HG03558 (cell line): ENCODE measurements at regions not wholly inside any gene's neighbourhood (a gene's known extent, or its start where the extent isn't known, plus 50 kb on each side); places are given as distances from the start of the nearest gene placed in this dataset.
"Not testable (repeated sequence)": the region's sequence is repeated elsewhere in the genome, so short reads cannot be mapped to it uniquely, and the experiment has no call there.

Experiments used
- ATAC-seq: cut with Tn5 transposase; IDR thresholded peaks from one replicate; pipeline ENCODE4 v1.9.1; 2021; ENCODE audit warnings: moderate number of reproducible peaks; ENCODE audit not compliant: unreplicated experiment; ENCODE audit errors: extremely low read depth

DNA sequence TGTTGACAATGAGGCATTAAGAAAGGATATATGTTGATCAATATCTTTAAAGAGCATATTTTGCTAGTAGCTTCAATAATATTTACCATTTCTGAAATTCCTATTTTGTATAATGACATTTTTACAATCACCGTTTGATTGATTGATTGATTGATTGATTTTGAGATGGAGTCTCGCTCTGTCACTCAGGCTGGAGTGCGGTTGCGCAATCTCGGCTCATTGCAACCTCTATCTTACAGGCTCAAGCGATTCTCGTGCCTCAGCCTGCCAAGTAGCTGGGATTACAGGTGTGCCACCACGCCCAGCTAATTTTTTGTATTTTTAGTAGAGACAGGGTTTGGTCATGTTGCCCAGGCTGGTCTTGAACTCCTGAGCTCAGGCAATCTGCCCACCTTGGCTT lies 150.9 kb upstream of the TEX13D start:
- ATAC-seq = not testable (repeated sequence)

DNA sequence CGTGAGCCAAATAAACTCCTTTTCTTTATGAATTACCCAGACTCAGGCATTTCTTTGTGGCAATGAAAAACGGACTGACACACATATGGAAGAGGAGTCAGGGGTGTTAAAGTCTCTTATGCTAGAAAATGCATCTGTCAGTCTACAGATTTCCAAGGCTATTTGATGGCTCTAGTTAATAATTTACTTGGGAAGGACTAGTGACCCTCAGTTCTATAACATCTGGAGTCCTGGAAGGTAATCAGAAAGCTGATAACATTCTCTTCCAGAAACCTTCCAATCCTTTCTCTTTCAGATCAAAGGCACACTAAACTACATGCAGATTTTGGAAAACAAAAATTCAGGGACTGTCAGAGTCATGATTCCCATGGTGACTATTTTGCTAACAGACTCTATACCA lies 142.0 kb upstream of the TEX13D start:
- no peak for ATAC-seq

DNA sequence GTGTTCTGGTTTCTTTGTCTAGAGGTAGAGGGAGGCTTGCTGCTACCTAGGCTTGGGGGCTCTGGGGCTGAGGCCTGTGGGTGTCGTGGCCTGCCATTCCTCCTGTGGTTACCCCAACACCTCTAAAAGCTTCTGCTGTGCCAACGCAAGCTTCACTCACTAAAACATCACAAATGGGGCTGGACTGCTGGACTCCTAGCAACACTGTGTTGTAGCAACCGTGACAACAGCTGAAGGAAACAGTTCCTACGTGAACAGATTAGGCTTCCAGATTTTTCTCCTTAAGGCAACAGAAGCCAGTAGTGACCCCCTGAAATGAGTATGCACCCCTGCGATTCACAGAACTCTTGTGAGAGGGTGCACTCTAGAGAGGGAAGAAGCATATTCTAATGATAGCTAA lies 138.3 kb upstream of the TEX13D start:
- no peak for ATAC-seq

DNA sequence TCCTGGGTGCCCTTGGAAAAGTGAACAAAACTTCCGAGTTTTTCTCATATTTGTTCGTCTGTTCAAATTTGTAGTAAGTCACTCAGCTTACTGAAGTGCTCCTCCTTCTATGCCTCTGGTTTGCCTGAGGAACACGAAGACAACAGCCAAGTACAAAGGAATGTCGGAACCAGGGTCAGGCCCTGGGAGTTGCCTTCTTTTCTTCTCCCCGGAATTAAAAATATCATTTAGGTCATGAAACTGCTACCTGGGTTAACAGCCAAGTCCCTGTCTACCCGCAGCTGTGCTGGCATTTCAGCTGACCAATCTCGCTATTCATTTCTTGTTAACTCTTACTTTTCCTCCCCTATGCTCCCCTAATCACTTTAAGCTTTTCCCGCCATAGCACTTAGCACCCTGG lies 137.6 kb upstream of the TEX13D start:
- no peak for ATAC-seq

DNA sequence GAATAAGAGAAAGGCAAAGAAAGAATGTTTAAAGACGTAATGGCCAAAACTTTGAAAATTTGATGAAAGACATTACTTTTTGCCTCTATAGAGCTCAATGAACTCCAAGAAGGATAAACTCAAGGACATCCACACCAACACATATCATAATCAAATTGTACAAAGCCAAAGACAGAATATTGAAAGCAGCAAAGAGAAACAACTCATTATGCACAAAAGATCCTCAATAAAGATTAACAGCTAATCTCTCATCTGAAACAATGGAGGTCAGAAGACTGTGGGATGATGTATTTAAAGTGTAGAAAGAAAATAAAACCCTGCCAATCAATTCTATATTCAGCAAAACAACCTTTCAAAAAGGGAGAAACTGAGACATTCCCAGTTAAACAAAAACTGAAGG lies 129.1 kb upstream of the TEX13D start:
- ATAC-seq = no peak

DNA sequence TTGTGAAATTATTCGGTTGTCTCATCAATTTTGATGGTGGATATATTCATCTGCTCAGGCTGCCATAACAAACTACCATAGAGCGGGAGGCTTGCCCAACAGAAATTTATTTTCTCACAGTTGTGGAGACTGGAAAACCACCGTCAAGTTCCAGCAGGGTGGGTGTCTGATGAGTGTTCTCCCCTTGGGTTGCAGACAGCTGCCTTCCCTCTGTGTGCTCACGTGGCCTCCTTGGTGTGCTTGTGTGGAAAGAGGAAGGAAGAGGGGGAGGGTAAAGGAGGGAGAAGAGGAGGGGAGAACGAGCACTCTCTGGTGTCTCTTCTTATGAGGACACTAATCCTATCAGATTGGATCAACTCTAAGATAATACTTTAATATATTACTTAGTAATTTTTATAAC lies 123.8 kb upstream of the TEX13D start:
- ATAC-seq = no peak

DNA sequence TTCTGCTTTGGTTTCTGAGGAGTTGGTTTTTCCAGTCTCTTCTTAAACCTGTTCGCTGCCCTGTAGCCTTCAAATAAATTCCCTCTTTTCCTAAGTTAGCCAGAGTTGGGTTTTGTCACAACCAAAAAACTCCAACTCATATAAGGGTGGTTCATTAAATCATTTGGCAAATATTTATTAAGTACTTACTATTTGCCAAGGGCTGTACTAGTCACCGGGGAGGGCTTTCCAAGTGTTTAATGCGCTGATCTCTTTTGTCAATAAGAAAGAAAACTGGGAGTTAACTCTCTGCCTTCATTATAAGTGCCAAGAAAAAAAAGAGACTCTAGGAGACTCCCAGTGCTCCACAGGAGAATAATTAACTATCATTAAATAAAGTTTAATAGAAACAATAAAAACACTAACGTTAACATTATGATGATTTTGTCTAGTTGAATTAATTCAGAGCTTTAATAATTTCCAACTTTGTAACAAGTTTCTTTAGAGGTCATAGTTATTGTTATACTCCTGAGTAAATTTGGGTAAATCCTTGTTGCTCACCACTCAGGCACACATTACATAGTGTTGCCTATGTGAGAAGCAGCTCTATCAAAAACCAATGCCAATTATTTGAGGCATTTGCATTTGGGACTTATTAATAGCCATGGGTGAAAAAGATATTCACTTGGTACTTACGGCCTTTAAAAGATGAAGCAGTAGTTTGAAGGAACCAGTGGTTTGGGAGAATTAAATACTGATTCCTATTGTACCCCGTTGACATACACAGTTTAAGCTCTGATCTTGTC lies 122.5 kb upstream of the TEX13D start:
- no peak for ATAC-seq

DNA sequence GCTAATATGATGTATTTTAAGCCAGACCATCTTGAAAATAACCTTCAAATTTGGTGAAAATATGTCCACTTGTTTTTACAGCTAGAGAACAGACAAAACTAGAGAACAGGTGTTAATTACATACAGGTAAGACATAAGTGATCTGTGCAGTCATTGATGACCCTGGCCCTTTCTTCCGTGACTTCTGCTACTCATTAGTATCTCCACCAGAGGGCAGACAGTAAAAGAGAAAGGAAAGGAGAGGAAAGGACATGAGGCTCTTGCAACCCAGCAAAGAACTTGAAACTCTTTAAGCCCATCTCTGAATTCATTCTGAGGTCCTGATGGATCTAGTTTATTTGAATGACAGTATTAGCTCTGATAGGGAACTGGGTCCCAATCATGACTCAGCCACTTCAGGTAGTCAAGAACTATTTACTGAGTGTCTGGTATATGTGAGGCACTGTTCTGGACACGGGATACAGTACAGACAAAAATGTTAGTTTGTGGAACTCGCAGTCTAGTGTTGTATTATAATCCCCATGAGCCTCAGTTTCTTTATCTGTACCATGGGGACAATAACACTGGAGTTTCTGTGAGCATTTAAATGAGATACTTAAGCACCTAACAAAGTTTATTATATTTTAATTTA lies 121.0 kb upstream of the TEX13D start:
- peak; percentile 83 for ATAC-seq

DNA sequence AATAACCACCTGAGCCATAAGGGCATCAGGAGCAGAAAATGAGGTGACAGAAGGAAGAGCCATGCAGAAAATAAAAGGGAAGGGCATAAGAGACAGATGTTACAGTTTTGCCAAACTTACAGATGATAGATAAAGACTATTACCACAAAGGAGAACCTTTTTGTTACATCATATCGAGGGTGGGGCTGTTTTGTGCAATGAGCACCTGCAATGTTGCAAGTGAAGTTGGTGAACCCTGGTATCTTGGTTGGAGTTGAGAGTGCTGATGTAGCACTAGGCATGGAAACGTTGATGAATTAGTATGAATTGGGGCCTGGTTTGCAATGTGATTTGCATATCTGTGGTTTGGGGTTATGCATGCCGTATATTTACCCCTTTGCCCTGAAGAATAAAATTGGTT lies 119.8 kb upstream of the TEX13D start:
- no peak for ATAC-seq

DNA sequence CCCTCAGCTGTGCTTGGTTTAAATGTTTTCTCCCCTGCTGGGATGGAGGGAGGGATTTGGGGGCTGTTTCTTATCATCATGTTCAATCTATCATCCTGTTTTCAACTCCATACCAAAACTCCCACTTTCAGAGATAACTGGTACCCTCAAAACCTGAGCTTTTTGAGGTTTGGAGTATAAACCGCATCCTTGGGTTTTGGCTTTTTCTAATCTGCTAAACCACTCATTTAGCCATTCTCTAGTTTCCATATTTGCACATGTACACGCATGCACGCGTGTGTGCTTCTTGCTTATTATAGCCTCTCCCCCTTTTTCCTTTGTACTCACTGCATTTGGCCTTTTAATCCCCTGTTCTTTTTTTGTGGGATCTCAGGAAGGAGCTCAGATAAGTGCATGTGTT lies 116.7 kb upstream of the TEX13D start:
- no peak for ATAC-seq

DNA sequence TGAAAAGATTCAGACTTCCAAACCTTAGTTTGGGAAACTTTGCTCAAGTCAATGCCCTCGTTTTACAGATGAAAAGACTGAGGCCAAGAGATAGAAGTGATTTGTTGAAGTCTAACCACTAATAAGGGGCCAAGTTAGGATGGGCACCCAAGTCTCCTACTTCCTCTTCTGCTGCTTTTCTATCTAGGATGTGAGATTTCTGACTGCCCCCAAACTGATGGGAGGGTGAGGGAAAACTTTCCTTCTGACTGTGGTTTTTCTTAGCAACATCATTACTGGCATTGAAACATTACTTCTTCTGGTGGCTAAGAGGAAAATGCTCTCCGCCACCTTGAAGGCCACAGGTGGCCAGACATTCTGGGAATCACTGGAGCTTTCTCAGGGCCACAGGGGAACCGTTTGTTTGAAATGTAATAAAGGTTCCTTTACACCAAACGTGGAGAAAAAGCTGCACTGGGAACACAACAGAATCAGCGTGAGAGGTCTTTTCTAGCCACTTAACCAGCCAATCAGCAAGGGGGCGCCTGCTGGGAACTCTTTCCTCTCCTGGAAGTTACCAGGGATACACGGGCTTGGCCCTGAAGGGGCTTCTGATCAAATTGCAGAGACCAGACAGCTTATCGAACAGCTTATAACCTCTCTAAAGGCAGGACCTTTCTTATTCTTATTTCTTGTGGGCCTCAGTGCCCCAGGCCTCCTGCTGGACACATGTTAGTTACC lies 115.9 kb upstream of the TEX13D start:
- ATAC-seq = no peak

DNA sequence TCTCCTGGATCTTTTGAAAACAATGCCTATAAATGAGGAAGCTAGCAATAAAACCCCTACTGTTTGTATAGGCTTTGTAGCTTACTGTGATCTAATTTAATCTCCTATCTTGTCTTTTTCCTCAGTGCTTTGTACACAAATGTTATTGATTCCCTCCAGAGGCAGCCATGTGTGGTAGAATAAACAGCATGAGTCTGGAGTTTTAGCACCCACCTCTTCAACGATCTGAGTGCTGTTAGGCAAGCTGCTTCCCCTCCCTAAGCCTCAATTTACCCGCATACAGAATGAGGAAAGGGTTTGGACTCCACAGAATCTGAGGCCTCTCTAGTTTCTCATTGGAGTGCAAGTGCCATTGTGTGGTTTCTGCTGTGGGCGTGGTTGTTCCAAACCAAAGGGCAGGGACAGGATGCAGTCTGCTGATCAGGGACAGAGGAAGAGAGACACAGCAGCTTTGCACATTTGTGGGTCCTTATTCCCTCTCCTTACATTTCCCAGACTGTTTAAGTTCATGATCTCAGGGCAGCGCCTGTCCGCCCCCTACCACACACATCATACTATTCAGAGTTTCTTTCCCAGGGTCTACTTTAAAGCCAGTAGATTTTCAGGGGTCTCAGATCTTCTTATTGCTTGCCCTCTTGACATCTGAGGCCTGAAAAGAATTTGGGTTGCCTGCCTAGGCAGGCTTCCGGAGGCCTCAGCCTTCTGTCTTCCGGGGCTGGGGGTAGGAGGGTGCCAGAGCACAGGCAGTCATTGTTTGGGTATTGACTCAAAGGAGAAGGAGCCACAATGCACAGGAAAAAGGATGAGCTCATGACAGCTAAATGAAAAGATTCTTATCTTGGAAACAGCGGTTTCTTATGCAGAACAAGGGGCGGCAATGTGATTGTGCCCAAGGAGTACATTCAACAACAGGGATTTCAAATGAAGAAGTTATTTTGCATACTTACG lies 114.9 kb upstream of the TEX13D start:
- ATAC-seq = peak; percentile 45

DNA sequence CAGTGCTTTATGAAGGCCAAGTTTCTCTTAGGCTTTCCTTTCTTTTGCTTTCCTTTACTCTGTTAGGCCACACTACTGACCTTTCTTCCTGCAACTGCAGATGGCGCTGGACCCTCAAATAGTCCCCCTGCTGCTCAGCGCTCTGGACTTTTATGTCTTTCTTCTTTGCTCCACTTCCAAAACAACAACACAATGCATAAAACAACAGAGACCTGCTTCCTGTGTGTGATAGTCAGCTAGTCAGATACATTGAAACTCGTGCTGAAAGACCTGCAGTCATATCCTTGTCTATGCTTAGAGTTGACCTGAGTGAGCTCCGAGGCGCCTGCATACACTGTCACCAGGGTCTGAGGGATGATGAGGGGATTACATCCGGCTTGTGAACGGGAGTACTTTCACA lies 108.9 kb upstream of the TEX13D start:
- no peak for ATAC-seq

DNA sequence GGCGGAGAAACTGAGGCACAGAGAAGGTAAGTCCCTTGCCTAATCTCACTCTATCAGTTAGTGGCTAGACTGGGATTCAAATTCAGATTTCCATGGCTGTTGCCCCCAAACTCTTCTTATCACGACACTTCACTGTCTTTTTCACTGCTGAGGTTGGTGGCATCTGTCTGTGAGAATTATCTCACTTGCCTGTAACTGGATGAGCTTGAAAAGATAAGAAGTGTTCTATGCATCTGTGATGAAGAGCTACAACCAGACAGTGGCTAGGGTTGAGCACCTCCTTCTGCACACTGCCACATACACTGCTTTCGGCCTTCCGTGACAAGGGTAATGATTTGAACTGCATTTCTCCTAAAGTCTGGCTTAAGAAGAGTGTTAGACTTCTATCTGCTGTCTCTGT lies 107.9 kb upstream of the TEX13D start:
- no peak for ATAC-seq

DNA sequence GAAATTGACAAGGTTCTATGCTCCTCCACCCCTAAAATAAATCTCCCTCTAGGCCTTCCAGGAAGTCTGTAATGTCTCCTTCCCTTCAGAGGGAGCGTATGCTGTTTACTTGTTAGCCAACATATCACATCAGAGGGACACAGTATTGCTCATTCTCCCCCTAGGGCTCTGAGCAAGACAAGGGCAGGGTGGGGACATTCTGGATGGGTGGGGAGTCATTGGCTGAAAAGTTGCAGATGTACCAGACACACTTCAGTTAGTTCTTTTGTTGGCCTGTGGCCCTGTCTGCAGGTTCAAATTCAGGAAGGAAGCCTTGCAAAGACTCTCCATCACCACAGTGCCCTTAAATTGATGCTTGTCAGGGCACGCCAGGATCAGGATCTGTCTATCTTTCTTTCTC lies 106.3 kb upstream of the TEX13D start:
- no peak for ATAC-seq

DNA sequence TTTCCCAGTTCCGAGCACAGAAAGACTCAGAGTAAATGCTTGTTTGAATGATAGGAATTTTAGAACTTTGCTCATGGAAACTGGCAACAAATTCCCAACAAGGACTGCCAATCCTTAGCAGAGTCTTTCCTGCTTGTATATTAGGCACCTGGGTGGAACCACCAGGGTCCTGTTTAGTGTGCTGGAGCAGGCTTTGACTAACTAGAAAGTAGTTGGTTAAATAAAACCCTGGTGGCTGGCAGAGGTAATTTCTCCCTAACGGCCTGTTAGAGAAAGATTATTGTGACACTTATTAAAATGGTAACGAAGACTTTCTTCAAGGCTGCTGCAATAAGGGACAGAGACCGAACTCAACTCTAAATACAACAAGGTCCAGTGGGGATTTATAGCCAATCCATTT lies 103.6 kb upstream of the TEX13D start:
- no peak for ATAC-seq

DNA sequence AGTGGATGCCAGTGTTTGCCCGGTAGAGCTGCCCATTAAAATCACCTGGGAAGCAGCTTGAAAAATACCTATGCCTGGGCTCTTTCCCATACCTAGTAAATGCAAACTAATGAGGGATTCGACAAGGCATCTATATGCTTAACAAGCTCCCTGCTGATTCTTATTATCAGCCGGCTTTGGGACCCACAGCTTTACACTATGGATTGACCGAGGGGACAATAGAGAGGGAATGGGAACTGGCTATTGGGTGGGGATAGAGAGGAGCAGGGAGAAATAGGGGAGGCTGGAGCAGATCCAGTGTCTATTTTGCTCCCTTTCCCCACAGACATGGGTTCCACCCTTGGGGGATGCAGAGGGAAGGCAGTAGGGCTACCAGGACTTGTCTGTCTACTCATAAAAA lies 103.1 kb upstream of the TEX13D start:
- ATAC-seq = no peak

DNA sequence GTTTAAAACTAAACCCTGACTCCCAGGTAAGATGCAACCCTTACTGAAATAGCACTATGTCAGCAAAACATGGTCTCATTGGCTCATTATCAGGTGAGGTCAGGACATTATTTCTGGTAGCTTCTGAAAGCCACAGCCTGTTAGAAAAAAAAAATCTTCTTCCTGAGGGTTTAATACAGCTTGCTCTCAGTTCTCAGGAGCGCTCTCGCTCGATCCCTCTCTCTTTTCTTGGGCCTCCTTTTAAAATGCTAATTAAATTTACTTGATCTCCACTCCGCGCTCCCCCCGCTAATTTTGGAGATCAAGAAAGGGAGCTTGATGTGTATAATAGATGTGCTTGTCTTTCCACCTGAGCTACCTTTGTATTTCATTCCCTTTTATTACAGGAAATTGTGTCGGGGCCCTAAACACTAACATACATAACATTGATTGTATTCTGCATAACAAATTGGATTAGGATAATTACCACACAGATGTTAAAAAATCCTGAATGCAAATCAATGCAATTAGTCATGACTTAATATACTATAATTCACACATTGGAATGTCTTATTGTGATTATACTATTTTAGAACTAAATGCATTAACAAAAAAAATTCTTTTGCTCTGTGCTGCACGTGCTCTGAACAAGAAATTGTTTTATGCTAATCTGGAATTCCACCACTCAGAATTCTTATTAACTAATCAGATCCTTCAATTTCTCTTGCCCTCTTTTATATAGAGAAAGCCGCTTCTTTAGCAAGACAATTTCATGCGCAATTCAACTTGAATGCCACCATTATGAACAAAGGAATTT lies 101.6 kb upstream of the TEX13D start:
- no peak for ATAC-seq

DNA sequence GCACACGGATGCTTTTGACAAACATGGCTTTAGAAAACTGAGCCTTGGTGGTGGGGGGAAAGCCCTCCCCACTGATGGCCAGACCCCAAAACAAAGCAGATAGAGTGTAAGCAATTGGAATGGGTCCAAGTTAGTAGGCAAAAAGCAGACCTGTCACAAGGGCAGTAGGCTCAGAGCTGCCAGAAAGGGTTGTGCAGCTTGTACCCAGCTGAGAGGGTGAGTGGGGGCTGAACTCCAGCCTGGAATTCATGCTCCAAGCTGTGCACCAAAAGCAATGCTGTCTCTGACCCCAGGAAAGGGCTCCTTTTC lies 101.1 kb upstream of the TEX13D start:
- no peak for ATAC-seq
